Stimulated activated CD8-positive, alpha-beta memory T cell treated with anti-CD3 and anti-CD28 coated beads, Interleukin-15, amount 100 ng/mL, for 1 hour (primary cell): ENCODE measurements at regions not wholly inside any gene's neighbourhood (a gene's known extent, or its start where the extent isn't known, plus 50 kb on each side); places are given as distances from the start of the nearest gene placed in this dataset.
"Not testable (repeated sequence)": the region's sequence is repeated elsewhere in the genome, so short reads cannot be mapped to it uniquely, and the experiment has no call there.

Source experiments
- DNase-seq: peaks from one replicate; pipeline ENCODE4 v3.0.0-alpha.2; 2020; ENCODE audit warnings: low read depth

GRCh38 chr2:111668274-111668616, 215.7 kb downstream of the ANAPC1 start:
- DNase-seq: no peak

GRCh38 chr2:111668741-111669140, 215.3 kb downstream of the ANAPC1 start:
- no peak for DNase-seq

- DNase-seq: no peak
These were observed 213.9 kb downstream of the ANAPC1 start for GRCh38 chr2:111669928-111670695.

GRCh38 chr2:111670776-111671175, 213.2 kb downstream of the ANAPC1 start:
- DNase-seq: no peak

GRCh38 chr2:111671426-111672150, 212.4 kb downstream of the ANAPC1 start:
- no peak for DNase-seq

GRCh38 chr2:111672641-111673040, 211.4 kb downstream of the ANAPC1 start:
- not testable (repeated sequence) for DNase-seq

GRCh38 chr2:111673526-111673925, 210.5 kb downstream of the ANAPC1 start:
- no peak for DNase-seq

GRCh38 chr2:111675419-111676194, 208.4 kb downstream of the ANAPC1 start:
- DNase-seq: no peak

GRCh38 chr2:111676291-111676822, 207.6 kb downstream of the ANAPC1 start:
- no peak for DNase-seq

- no peak for DNase-seq
These were observed 205.8 kb downstream of the ANAPC1 start for GRCh38 chr2:111678161-111678560.

GRCh38 chr2:111678651-111679050, 205.3 kb downstream of the ANAPC1 start:
- DNase-seq: no peak

GRCh38 chr2:111679202-111679601, 204.8 kb downstream of the ANAPC1 start:
- no peak for DNase-seq

- no peak for DNase-seq
These were observed 199.4 kb downstream of the ANAPC1 start for GRCh38 chr2:111684611-111685010.

- no peak for DNase-seq
These were observed 198.7 kb downstream of the ANAPC1 start for GRCh38 chr2:111685342-111685741.

GRCh38 chr2:111686994-111687393, 197.0 kb downstream of the ANAPC1 start:
- no peak for DNase-seq

- DNase-seq: no peak
These were observed 196.1 kb downstream of the ANAPC1 start for GRCh38 chr2:111687911-111688310.

GRCh38 chr2:111688482-111688881, 195.5 kb downstream of the ANAPC1 start:
- no peak for DNase-seq

- DNase-seq: no peak
These were observed 194.8 kb downstream of the ANAPC1 start for GRCh38 chr2:111689174-111689573.

- DNase-seq: no peak
These were observed 194.1 kb downstream of the ANAPC1 start for GRCh38 chr2:111689941-111690340.

GRCh38 chr2:111691164-111691875, 192.7 kb downstream of the ANAPC1 start:
- DNase-seq: no peak

GRCh38 chr2:111692311-111692710, 191.7 kb downstream of the ANAPC1 start:
- no peak for DNase-seq

- DNase-seq: no peak
These were observed 189.3 kb downstream of the ANAPC1 start for GRCh38 chr2:111694700-111695101.
